Activated naive CD4-positive, alpha-beta T cell treated with anti-CD3 and anti-CD28 coated beads, Interleukin-2, amount 50 U/mL, for 16 hours (primary cell): ENCODE measurements at regions not wholly inside any gene's neighbourhood (a gene's known extent, or its start where the extent isn't known, plus 50 kb on each side); places are given as distances from the start of the nearest gene placed in this dataset.
"Not testable (repeated sequence)": the region's sequence is repeated elsewhere in the genome, so short reads cannot be mapped to it uniquely, and the experiment has no call there.

Source experiments
- DNase-seq: peaks from one replicate; pipeline ENCODE4 v3.0.0-alpha.2; 2020

GRCh38 chr9:78989031-78989658, 582.6 kb upstream of the TLE4 start:
- no peak for DNase-seq

GRCh38 chr9:78994471-78994870, 577.3 kb upstream of the TLE4 start:
- DNase-seq, result no peak

- not testable (repeated sequence) for DNase-seq
These were observed 576.8 kb upstream of the TLE4 start for GRCh38 chr9:78994974-78995373.

GRCh38 chr9:78997296-78997695, 574.5 kb upstream of the TLE4 start:
- no peak for DNase-seq

- DNase-seq, result no peak
These were observed 571.3 kb upstream of the TLE4 start for GRCh38 chr9:79000230-79001002.

GRCh38 chr9:79001012-79001411, 570.8 kb upstream of the TLE4 start:
- DNase-seq, result no peak

- no peak for DNase-seq
These were observed 568.3 kb upstream of the TLE4 start for GRCh38 chr9:79003514-79003913.

- DNase-seq, result no peak
These were observed 567.7 kb upstream of the TLE4 start for GRCh38 chr9:79004032-79004431.

GRCh38 chr9:79006546-79006945, 565.2 kb upstream of the TLE4 start:
- no peak for DNase-seq

GRCh38 chr9:79007701-79008483, 563.9 kb upstream of the TLE4 start:
- DNase-seq, result no peak

GRCh38 chr9:79008916-79009315, 562.8 kb upstream of the TLE4 start:
- no peak for DNase-seq

GRCh38 chr9:79011461-79011860, 560.3 kb upstream of the TLE4 start:
- DNase-seq, result no peak

- DNase-seq, result no peak
These were observed 559.2 kb upstream of the TLE4 start for GRCh38 chr9:79012561-79012960.

- DNase-seq, result no peak
These were observed 557.8 kb upstream of the TLE4 start for GRCh38 chr9:79013715-79014610.

- DNase-seq, result no peak
These were observed 556.7 kb upstream of the TLE4 start for GRCh38 chr9:79014929-79015699.

GRCh38 chr9:79015951-79016350, 555.8 kb upstream of the TLE4 start:
- no peak for DNase-seq

GRCh38 chr9:79020276-79020675, 551.5 kb upstream of the TLE4 start:
- DNase-seq, result no peak

- DNase-seq, result no peak
These were observed 550.7 kb upstream of the TLE4 start for GRCh38 chr9:79021084-79021483.

- DNase-seq, result no peak
These were observed 548.6 kb upstream of the TLE4 start for GRCh38 chr9:79023134-79023580.

- no peak for DNase-seq
These were observed 545.4 kb upstream of the TLE4 start for GRCh38 chr9:79026316-79026715.

GRCh38 chr9:79028101-79028500, 543.7 kb upstream of the TLE4 start:
- no peak for DNase-seq

GRCh38 chr9:79034583-79034982, 537.2 kb upstream of the TLE4 start:
- no peak for DNase-seq
